SH-SY5Y (cell line): ENCODE measurements at regions not wholly inside any gene's neighbourhood (a gene's known extent, or its start where the extent isn't known, plus 50 kb on each side); places are given as distances from the start of the nearest gene placed in this dataset.

ENCODE experiments used
- GATA2 ChIP-seq: IDR thresholded peaks from 2 replicates; pipeline ENCODE4 v1.6.1; 2011; ENCODE audit warnings: mild to moderate bottlenecking, low read depth, low read length
- GATA3 ChIP-seq: IDR thresholded peaks from 2 replicates; pipeline ENCODE4 v1.6.1; 2011; ENCODE audit warnings: low read depth, mild to moderate bottlenecking, low read length, moderate library complexity

- TF ChIP-seq GATA2, result no peak
- no peak for TF ChIP-seq GATA3
Observed at GRCh38 chr1:59179673-59180072, 117.2 kb upstream of the FGGY start.
